ENCODE measurements at regions not wholly inside any gene's neighbourhood (a gene's known extent, or its start where the extent isn't known, plus 50 kb on each side); places are given as distances from the start of the nearest gene placed in this dataset.

GRCh38 chr4:162699629-162700028 lies 467.1 kb downstream of the NAF1 start:
- no peak for TF ChIP-seq CTCF (conservative IDR thresholded peaks at IDR 0.05; ENCODE audit: low read length)
- no peak for TF ChIP-seq EZH2phosphoT487 (IDR thresholded peaks at IDR 0.05; ENCODE audit: borderline replicate concordance, low read depth, low read length)
